CD14-positive monocyte (primary cell): ENCODE measurements at regions not wholly inside any gene's neighbourhood (a gene's known extent, or its start where the extent isn't known, plus 50 kb on each side); places are given as distances from the start of the nearest gene placed in this dataset.

ENCODE experiments used
- DNase-seq, 3 donors: peaks; one replicate each; pipeline ENCODE4 v3.0.0-alpha.2; 2011 to 2022
- H2AFZ ChIP-seq: 2 replicates; pipeline ENCODE4 v1.6.0; 2012; ENCODE audit warnings: mild to moderate bottlenecking, low read depth, low read length, inconsistent platforms; ENCODE audit not compliant: insufficient read depth, poor library complexity, severe bottlenecking
- H3K27ac ChIP-seq, 2 donors: 1 replicate in 1 of 2; 2 replicates in 1 of 2; pipeline ENCODE4 v1.5.1; 2012 to 2013; ENCODE audit warnings: low read length in 2 of 2, control low read depth in 1 of 2, inconsistent platforms in 1 of 2, low read depth in 1 of 2, mild to moderate bottlenecking in 1 of 2
- H3K27me3 ChIP-seq, 2 donors: one replicate each; pipeline versions ENCODE4 v1.6.0 to v1.6.1; 2011 to 2013; ENCODE audit warnings: low read length in 2 of 2; ENCODE audit not compliant: control insufficient read depth in 2 of 2, insufficient read depth in 2 of 2
- H3K36me3 ChIP-seq, 2 donors: replicated peaks in 1 of 2; 1 replicate in 1 of 2; 2 replicates in 1 of 2; pipeline versions ENCODE4 v1.5.1 to v1.6.1; 2012 to 2013; ENCODE audit warnings: low read length in 2 of 2, control low read depth in 1 of 2, inconsistent platforms in 1 of 2, mild to moderate bottlenecking in 1 of 2; ENCODE audit not compliant: insufficient read depth in 2 of 2, control insufficient read depth in 1 of 2
- H3K4me1 ChIP-seq, 2 donors: 1 replicate in 1 of 2; 2 replicates in 1 of 2; pipeline versions ENCODE4 v1.5.1 to v1.6.1; 2012 to 2013; ENCODE audit warnings: low read length in 2 of 2, control low read depth in 1 of 2, inconsistent platforms in 1 of 2, mild to moderate bottlenecking in 1 of 2, moderate library complexity in 1 of 2; ENCODE audit not compliant: insufficient read depth in 2 of 2, control insufficient read depth in 1 of 2
- H3K4me2 ChIP-seq: replicated peaks from 2 replicates; pipeline ENCODE3; 2012; ENCODE audit warnings: low read length, moderate library complexity, mild to moderate bottlenecking; ENCODE audit not compliant: poor library complexity, severe bottlenecking; ENCODE audit errors: extremely low read depth
- H3K4me3 ChIP-seq, 3 experiments: fragments of 200-600 bp in 1 of 3; sonication (generic) in 1 of 3; replicated peaks in 1 of 3; 1 replicate in 2 of 3; 2 replicates in 1 of 3; pipeline ENCODE4 v1.5.1; 2011 to 2013; ENCODE audit warnings: low read length in 3 of 3, mild to moderate bottlenecking in 3 of 3, control low read depth in 2 of 3, low read depth in 2 of 3, inconsistent platforms in 1 of 3, moderate library complexity in 1 of 3
- H3K79me2 ChIP-seq: 2 replicates; pipeline ENCODE4 v1.6.0; 2012; ENCODE audit warnings: mild to moderate bottlenecking, control low read depth, inconsistent platforms, low read length, moderate library complexity; ENCODE audit not compliant: insufficient read depth
- H3K9ac ChIP-seq: 2 replicates; pipeline ENCODE4 v1.6.0; 2017; ENCODE audit warnings: low read length, mild to moderate bottlenecking; ENCODE audit not compliant: insufficient read depth, poor library complexity, severe bottlenecking
- H3K9me3 ChIP-seq, 2 donors: replicated peaks in 1 of 2; 1 replicate in 1 of 2; 2 replicates in 1 of 2; pipeline versions ENCODE4 v1.5.1 to v1.6.1; 2012 to 2013; ENCODE audit warnings: low read length in 2 of 2, control low read depth in 1 of 2; ENCODE audit not compliant: control insufficient read depth in 1 of 2, insufficient read depth in 1 of 2
- H4K20me1 ChIP-seq: 2 replicates; pipeline ENCODE4 v1.6.0; 2012; ENCODE audit warnings: mild to moderate bottlenecking, low read length, control low read depth, moderate library complexity; ENCODE audit not compliant: insufficient read depth
- H3K27ac Mint-ChIP-seq, 7 donors: one replicate each; pipeline ENCODE4 v1.8.0; 2020; ENCODE audit warnings: mild to moderate bottlenecking in 7 of 7, mixed read lengths in 7 of 7, moderate library complexity in 6 of 7, inconsistent platforms in 2 of 7
- H3K27me3 Mint-ChIP-seq, 3 donors: one replicate each; pipeline ENCODE4 v1.8.0; 2021 to 2022; ENCODE audit warnings: low read depth in 3 of 3, mild to moderate bottlenecking in 3 of 3, mixed read lengths in 3 of 3, moderate library complexity in 3 of 3, inconsistent platforms in 1 of 3
- H3K36me3 Mint-ChIP-seq, 2 donors: one replicate each; pipeline ENCODE4 v1.8.0; 2020; ENCODE audit warnings: mixed read lengths in 2 of 2, inconsistent platforms in 1 of 2, mild to moderate bottlenecking in 1 of 2
- H3K4me1 Mint-ChIP-seq: one replicate; pipeline ENCODE4 v1.8.0; 2020; ENCODE audit warnings: mild to moderate bottlenecking, mixed read lengths
- H3K4me3 Mint-ChIP-seq, 2 donors: one replicate each; pipeline ENCODE4 v1.8.0; 2020; ENCODE audit warnings: mild to moderate bottlenecking in 2 of 2, mixed read lengths in 2 of 2, moderate library complexity in 1 of 2
- H3K9me3 Mint-ChIP-seq, 7 donors: one replicate each; pipeline ENCODE4 v1.8.0; 2020 to 2022; ENCODE audit warnings: mixed read lengths in 7 of 7, mild to moderate bottlenecking in 6 of 7, moderate library complexity in 6 of 7, inconsistent platforms in 2 of 7
- CTCF ChIP-seq: fragments of 200-600 bp; IDR thresholded peaks from one replicate; pipeline ENCODE4 v1.8.0; 2022; ENCODE audit warnings: antibody characterized with exemption, mild to moderate bottlenecking
- WGBS: methylation state at CpG from one replicate; pipeline ENCODE4 v1.1.5; 2013; ENCODE audit warnings: missing lambda C conversion rate; ENCODE audit not compliant: insufficient coverage; 5-methylcytosine and 5-hydroxymethylcytosine counted together
- intact Hi-C, 2 donors: fragments of 100-400 bp; cut with micrococcal nuclease; formaldehyde crosslinking; loops; one replicate each; pipeline versions ENCODE4 v1.15.0 to v1.15.1; 2023

- no peak overlapping the region for H3K4me2 ChIP-seq
- H4K20me1 ChIP-seq = no peaks in the 10 kb centered on the region
- H3K27ac ChIP-seq = no peak overlapping the region
- no peaks in the 10 kb centered on the region for H3K36me3 ChIP-seq
- no peak for DNase-seq
- no peak overlapping the region for H3K4me3 ChIP-seq
- no peaks in the 10 kb centered on the region for H3K36me3 Mint-ChIP-seq
- intact Hi-C loops = no loop called here
- H3K27me3 ChIP-seq = no peaks in the 10 kb centered on the region
- H3K27ac Mint-ChIP-seq = no peak overlapping the region
- no peak for TF ChIP-seq CTCF
- no peaks in the 10 kb centered on the region for H3K4me1 Mint-ChIP-seq
- WGBS = no CpG with 5 or more reads among the region's 3 CpGs
- H3K9me3 Mint-ChIP-seq = no peaks in the 10 kb centered on the region
- peaks cover 3 to 6% (median 4%) of the 10 kb centered on the region in 3 donors for H3K27me3 Mint-ChIP-seq
- H3K9me3 ChIP-seq = no peaks in the 10 kb centered on the region
- no peaks in the 10 kb centered on the region for H3K79me2 ChIP-seq
- no peak overlapping the region for H2AFZ ChIP-seq
- H3K4me3 Mint-ChIP-seq = no peak overlapping the region
- no peaks in the 10 kb centered on the region for H3K4me1 ChIP-seq
- H3K9ac ChIP-seq = no peak overlapping the region
Observed at GRCh38 chr10:128874331-128874730, 592.7 kb upstream of the MGMT start.

DNA sequence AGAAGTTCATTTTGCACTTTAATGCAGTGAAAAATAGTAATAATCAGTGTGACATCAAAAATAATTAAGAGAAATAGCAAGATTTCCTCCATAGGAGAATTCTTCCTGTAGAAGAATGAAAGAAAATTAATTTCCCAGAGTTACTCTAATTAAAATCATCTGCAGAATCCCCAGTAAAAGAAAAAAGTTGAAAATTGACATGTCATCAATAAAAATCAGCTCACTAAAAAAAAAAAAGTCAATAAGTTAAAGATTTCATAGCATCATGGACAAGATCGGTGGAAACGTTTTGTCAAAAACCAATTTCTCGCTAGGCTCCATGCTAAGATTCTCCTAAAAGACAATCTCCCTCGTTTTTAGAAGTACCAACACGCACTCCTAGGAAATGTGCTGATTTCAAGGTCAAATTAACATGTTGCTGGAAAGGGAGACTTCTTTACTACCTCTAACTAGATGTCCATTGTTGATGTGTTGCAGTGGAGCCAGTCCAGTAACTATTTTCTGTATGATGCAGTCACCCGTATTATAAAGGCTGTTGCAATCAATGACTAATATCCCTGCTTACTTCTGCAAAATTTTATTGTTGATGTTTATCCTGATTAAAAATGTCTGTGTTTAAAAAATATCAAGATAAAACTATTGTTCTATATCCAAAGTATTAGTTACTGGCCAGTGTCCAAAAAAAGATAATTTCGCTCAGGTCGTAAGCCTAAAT is 591.9 kb upstream of the MGMT start:
- Histone ChIP-seq H3K79me2 (no peaks in the 10 kb centered on the region), H3K27me3 (no peaks in the 10 kb centered on the region), H3K9me3 (no peaks in the 10 kb centered on the region), H4K20me1 (no peaks in the 10 kb centered on the region), H3K4me2 (no peak overlapping the region), H3K4me3 (no peak overlapping the region), H3K9ac (no peak overlapping the region), H3K36me3 (no peaks in the 10 kb centered on the region), H3K4me1 (no peaks in the 10 kb centered on the region), H2AFZ (no peak overlapping the region), H3K27ac (no peak overlapping the region)
- Mint-ChIP-seq H3K4me3 (no peak overlapping the region), H3K36me3 (no peaks in the 10 kb centered on the region), H3K27me3 (peaks cover 4 to 6% (median 5%) of the 10 kb centered on the region in 3 donors), H3K9me3 (no peaks in the 10 kb centered on the region), H3K27ac (no peak overlapping the region), H3K4me1 (no peaks in the 10 kb centered on the region)
- whole genome bisulfite sequencing = no CpG with 5 or more reads among the region's 8 CpGs
- DNase-seq = no peak
- no peak for TF ChIP-seq CTCF
- intact Hi-C loops = no loop called here
